ENCODE measurements at regions not wholly inside any gene's neighbourhood (a gene's known extent, or its start where the extent isn't known, plus 50 kb on each side); places are given as distances from the start of the nearest gene placed in this dataset.

GRCh38 chr7:21071561-21072501 is 285.1 kb upstream of the SP8 start:
- Mint-ChIP-seq H3K27ac (no peak overlapping the region), H3K9me3 (no peaks in the 10 kb centered on the region), H3K27me3 (no peaks in the 10 kb centered on the region), H3K36me3 (no peaks in the 10 kb centered on the region), H3K4me1 (no peaks in the 10 kb centered on the region), H3K4me3 (no peak overlapping the region)
- CTCF ChIA-PET, result no interaction called here
- DNase-seq, result no peak

- Mint-ChIP-seq H3K9me3 (no peaks in the 10 kb centered on the region), H3K36me3 (no peaks in the 10 kb centered on the region), H3K27me3 (no peaks in the 10 kb centered on the region), H3K4me3 (no peak overlapping the region), H3K4me1 (no peaks in the 10 kb centered on the region), H3K27ac (no peak overlapping the region)
- no peak for DNase-seq
- CTCF ChIA-PET, result no interaction called here
Observed at GRCh38 chr7:21076054-21076453, 289.4 kb upstream of the SP8 start.

GRCh38 chr7:21076574-21076973 is 289.9 kb upstream of the SP8 start:
- DNase-seq, result no peak
- no peak overlapping the region for H3K4me3 Mint-ChIP-seq
- no peaks in the 10 kb centered on the region for H3K27me3 Mint-ChIP-seq
- H3K4me1 Mint-ChIP-seq, result no peaks in the 10 kb centered on the region
- H3K9me3 Mint-ChIP-seq, result no peaks in the 10 kb centered on the region
- H3K36me3 Mint-ChIP-seq, result no peaks in the 10 kb centered on the region
- CTCF ChIA-PET, result no interaction called here
- no peak overlapping the region for H3K27ac Mint-ChIP-seq

GRCh38 chr7:21077602-21078001 is 290.9 kb upstream of the SP8 start:
- Mint-ChIP-seq H3K27me3 (no peaks in the 10 kb centered on the region), H3K36me3 (no peaks in the 10 kb centered on the region), H3K4me3 (no peak overlapping the region), H3K4me1 (no peaks in the 10 kb centered on the region), H3K27ac (no peak overlapping the region), H3K9me3 (no peaks in the 10 kb centered on the region)
- CTCF ChIA-PET, result no interaction called here
- no peak for DNase-seq

GRCh38 chr7:21084286-21084685 is 297.6 kb upstream of the SP8 start:
- CTCF ChIA-PET, result no interaction called here
- H3K4me1 Mint-ChIP-seq, result no peaks in the 10 kb centered on the region
- no peaks in the 10 kb centered on the region for H3K27me3 Mint-ChIP-seq
- no peaks in the 10 kb centered on the region for H3K36me3 Mint-ChIP-seq
- no peak overlapping the region for H3K4me3 Mint-ChIP-seq
- H3K27ac Mint-ChIP-seq, result no peak overlapping the region
- DNase-seq, result no peak
- no peaks in the 10 kb centered on the region for H3K9me3 Mint-ChIP-seq

GRCh38 chr7:21086688-21087087 is 300.0 kb upstream of the SP8 start:
- no peak overlapping the region for H3K4me3 Mint-ChIP-seq
- no peaks in the 10 kb centered on the region for H3K36me3 Mint-ChIP-seq
- no peak overlapping the region for H3K27ac Mint-ChIP-seq
- no peaks in the 10 kb centered on the region for H3K9me3 Mint-ChIP-seq
- H3K4me1 Mint-ChIP-seq, result no peaks in the 10 kb centered on the region
- H3K27me3 Mint-ChIP-seq, result no peaks in the 10 kb centered on the region
- DNase-seq, result no peak
- CTCF ChIA-PET, result no interaction called here

- CTCF ChIA-PET, result no interaction called here
Observed at GRCh38 chr7:21089653-21090052, 303.0 kb upstream of the SP8 start.

GRCh38 chr7:21092766-21093702 is 306.3 kb upstream of the SP8 start:
- CTCF ChIA-PET, result no interaction called here
- DNase-seq, result no peak
- H3K27me3 Mint-ChIP-seq, result no peaks in the 10 kb centered on the region
- no peak overlapping the region for H3K27ac Mint-ChIP-seq
- no peaks in the 10 kb centered on the region for H3K4me1 Mint-ChIP-seq
- H3K36me3 Mint-ChIP-seq, result no peaks in the 10 kb centered on the region
- no peak overlapping the region for H3K4me3 Mint-ChIP-seq
- H3K9me3 Mint-ChIP-seq, result no peaks in the 10 kb centered on the region

More at GRCh38 chr7:21089653-21090052, 303.0 kb upstream of the SP8 start:
- Mint-ChIP-seq H3K27ac (no peak overlapping the region), H3K27me3 (no peaks in the 10 kb centered on the region), H3K9me3 (no peaks in the 10 kb centered on the region), H3K4me3 (no peak overlapping the region), H3K36me3 (no peaks in the 10 kb centered on the region), H3K4me1 (no peaks in the 10 kb centered on the region)
- no peak for DNase-seq

- CTCF ChIA-PET, result interaction anchor here (0.5 kb wide), 1 partner anchor 613 kb away, joined by 3 read pairs; no protein-coding TSS in a partner anchor
- H3K27ac Mint-ChIP-seq, result no peak overlapping the region
- DNase-seq, result no peak
- H3K9me3 Mint-ChIP-seq, result no peaks in the 10 kb centered on the region
- H3K4me1 Mint-ChIP-seq, result no peaks in the 10 kb centered on the region
- no peaks in the 10 kb centered on the region for H3K27me3 Mint-ChIP-seq
- H3K36me3 Mint-ChIP-seq, result no peaks in the 10 kb centered on the region
- no peak overlapping the region for H3K4me3 Mint-ChIP-seq
Observed at GRCh38 chr7:21094589-21094988, 307.9 kb upstream of the SP8 start.

- H3K36me3 Mint-ChIP-seq, result no peaks in the 10 kb centered on the region
- H3K4me1 Mint-ChIP-seq, result no peaks in the 10 kb centered on the region
- no peaks in the 10 kb centered on the region for H3K9me3 Mint-ChIP-seq
- H3K27me3 Mint-ChIP-seq, result no peaks in the 10 kb centered on the region
- no peak overlapping the region for H3K4me3 Mint-ChIP-seq
- DNase-seq, result no peak
- H3K27ac Mint-ChIP-seq, result no peak overlapping the region
- CTCF ChIA-PET, result no interaction called here
Observed at GRCh38 chr7:21099432-21099831, 312.7 kb upstream of the SP8 start.

GRCh38 chr7:21099955-21100354 is 313.3 kb upstream of the SP8 start:
- no peaks in the 10 kb centered on the region for H3K27me3 Mint-ChIP-seq
- H3K9me3 Mint-ChIP-seq, result no peaks in the 10 kb centered on the region
- CTCF ChIA-PET, result no interaction called here
- no peaks in the 10 kb centered on the region for H3K36me3 Mint-ChIP-seq
- no peaks in the 10 kb centered on the region for H3K4me1 Mint-ChIP-seq
- no peak overlapping the region for H3K27ac Mint-ChIP-seq
- no peak overlapping the region for H3K4me3 Mint-ChIP-seq
- DNase-seq, result no peak

- Mint-ChIP-seq H3K27me3 (no peaks in the 10 kb centered on the region), H3K4me1 (no peaks in the 10 kb centered on the region), H3K36me3 (no peaks in the 10 kb centered on the region), H3K4me3 (no peak overlapping the region), H3K27ac (no peak overlapping the region), H3K9me3 (no peaks in the 10 kb centered on the region)
- no peak for DNase-seq
- CTCF ChIA-PET, result no interaction called here
Observed at GRCh38 chr7:21101541-21101940, 314.9 kb upstream of the SP8 start.

- Mint-ChIP-seq H3K36me3 (no peaks in the 10 kb centered on the region), H3K4me1 (no peaks in the 10 kb centered on the region), H3K27me3 (no peaks in the 10 kb centered on the region), H3K9me3 (no peaks in the 10 kb centered on the region), H3K4me3 (no peak overlapping the region), H3K27ac (no peak overlapping the region)
- CTCF ChIA-PET, result no interaction called here
- no peak for DNase-seq
Observed at GRCh38 chr7:21103426-21104123, 316.9 kb upstream of the SP8 start.

GRCh38 chr7:21104124-21104500 is 317.4 kb upstream of the SP8 start:
- Mint-ChIP-seq H3K4me1 (no peaks in the 10 kb centered on the region), H3K9me3 (no peaks in the 10 kb centered on the region), H3K4me3 (no peak overlapping the region), H3K27ac (no peak overlapping the region), H3K27me3 (no peaks in the 10 kb centered on the region), H3K36me3 (no peaks in the 10 kb centered on the region)
- CTCF ChIA-PET, result no interaction called here
- DNase-seq, result no peak

Data from activated naive CD4-positive, alpha-beta T cell treated with anti-CD3 and anti-CD28 coated beads, Interleukin-2, amount 10 ng/mL, durations not matched to agents 7 days and 5 days (primary cell).